ENCODE measurements at regions not wholly inside any gene's neighbourhood (a gene's known extent, or its start where the extent isn't known, plus 50 kb on each side); places are given as distances from the start of the nearest gene placed in this dataset.

- no peak for DNase-seq
- no peaks in the 10 kb centered on the region for H3K36me3 ChIP-seq
- no peaks in the 10 kb centered on the region for H3K9me3 ChIP-seq
- no peak overlapping the region for H3K27ac ChIP-seq
- H3K4me3 ChIP-seq, result no peak overlapping the region
- no peak for TF ChIP-seq POLR2AphosphoS5 (IDR thresholded peaks at IDR 0.05)
- TF ChIP-seq CTCF (IDR thresholded peaks at IDR 0.05 in 8 of 11, conservative IDR thresholded peaks at IDR 0.05 in 3 of 11), result no peak
- no peak for TF ChIP-seq POLR2A (IDR thresholded peaks at IDR 0.05)
- no peaks in the 10 kb centered on the region for H3K27me3 ChIP-seq (replicated peaks in 1 of 7)
- intact Hi-C loops (cut with DNase I; ENCODE audit: low total_unique reads), result no loop called here
- no peaks in the 10 kb centered on the region for H3K4me1 ChIP-seq
These were observed 103.3 kb upstream of the CPEB2 start for GRCh38 chr4:14898989-14899388.

GRCh38 chr4:14902342-14902741, 99.9 kb upstream of the CPEB2 start:
- no peak for DNase-seq
- no peak overlapping the region for H3K4me3 ChIP-seq
- intact Hi-C loops (cut with DNase I; ENCODE audit: low total_unique reads), result no loop called here
- H3K36me3 ChIP-seq, result no peaks in the 10 kb centered on the region
- H3K9me3 ChIP-seq, result no peaks in the 10 kb centered on the region
- WGBS, 5 donors, result 59 to 75% (median 64%) methylated on average over 3 of the region's 3 CpGs
- H3K4me1 ChIP-seq, result peaks cover 0 to 8% (median 0%) of the 10 kb centered on the region in 6 donors
- H3K27me3 ChIP-seq (replicated peaks in 1 of 7), result no peaks in the 10 kb centered on the region
- no peak for TF ChIP-seq POLR2A (IDR thresholded peaks at IDR 0.05)
- no peak for TF ChIP-seq POLR2AphosphoS5 (IDR thresholded peaks at IDR 0.05)
- H3K27ac ChIP-seq, result no peak overlapping the region

DNA sequence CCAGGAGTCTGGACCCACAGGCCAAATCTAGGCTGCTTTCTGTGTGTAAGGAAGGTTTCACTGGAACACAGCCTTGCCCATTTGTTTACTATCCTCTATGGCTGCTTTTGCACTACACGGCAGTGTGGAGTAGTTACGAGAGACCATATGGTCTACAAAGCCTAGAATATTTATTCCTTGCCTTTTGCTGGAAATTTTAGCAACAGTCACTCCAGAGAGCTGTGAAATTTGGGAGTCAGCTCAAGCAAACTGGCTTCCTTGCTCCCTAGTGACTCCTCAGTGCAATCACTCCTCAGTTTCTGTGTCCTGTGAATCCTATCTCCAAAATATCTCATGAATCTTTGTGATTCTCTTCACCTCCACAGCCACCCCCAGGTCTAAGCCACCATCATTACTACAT, 99.0 kb upstream of the CPEB2 start:
- DNase-seq, result no peak
- Histone ChIP-seq H3K9me3 (no peaks in the 10 kb centered on the region), H3K4me3 (no peak overlapping the region), H3K27me3 (replicated peaks in 1 of 7) (no peaks in the 10 kb centered on the region), H3K36me3 (no peaks in the 10 kb centered on the region), H3K27ac (no peak overlapping the region), H3K4me1 (peaks cover 0 to 8% (median 0%) of the 10 kb centered on the region in 6 donors)
- WGBS, 5 donors, result 95 to 100% (median 97%) methylated on average over 2 of the region's 2 CpGs
- TF ChIP-seq POLR2A (IDR thresholded peaks at IDR 0.05) (no peak), POLR2AphosphoS5 (IDR thresholded peaks at IDR 0.05) (no peak), CTCF (IDR thresholded peaks at IDR 0.05 in 8 of 11, conservative IDR thresholded peaks at IDR 0.05 in 3 of 11) (no peak)
- intact Hi-C loops (cut with DNase I; ENCODE audit: low total_unique reads), result no loop called here

GRCh38 chr4:14906805-14907204, 95.5 kb upstream of the CPEB2 start:
- Histone ChIP-seq H3K4me1 (peaks cover 0 to 8% (median 0%) of the 10 kb centered on the region in 6 donors), H3K9me3 (no peaks in the 10 kb centered on the region), H3K4me3 (no peak overlapping the region), H3K27ac (no peak overlapping the region), H3K27me3 (replicated peaks in 1 of 7) (no peaks in the 10 kb centered on the region), H3K36me3 (no peaks in the 10 kb centered on the region)
- intact Hi-C loops (cut with DNase I; ENCODE audit: low total_unique reads), result no loop called here
- TF ChIP-seq POLR2AphosphoS5 (IDR thresholded peaks at IDR 0.05) (no peak), POLR2A (IDR thresholded peaks at IDR 0.05) (no peak), CTCF (IDR thresholded peaks at IDR 0.05 in 8 of 11, conservative IDR thresholded peaks at IDR 0.05 in 3 of 11) (no peak)
- no peak for DNase-seq

DNA sequence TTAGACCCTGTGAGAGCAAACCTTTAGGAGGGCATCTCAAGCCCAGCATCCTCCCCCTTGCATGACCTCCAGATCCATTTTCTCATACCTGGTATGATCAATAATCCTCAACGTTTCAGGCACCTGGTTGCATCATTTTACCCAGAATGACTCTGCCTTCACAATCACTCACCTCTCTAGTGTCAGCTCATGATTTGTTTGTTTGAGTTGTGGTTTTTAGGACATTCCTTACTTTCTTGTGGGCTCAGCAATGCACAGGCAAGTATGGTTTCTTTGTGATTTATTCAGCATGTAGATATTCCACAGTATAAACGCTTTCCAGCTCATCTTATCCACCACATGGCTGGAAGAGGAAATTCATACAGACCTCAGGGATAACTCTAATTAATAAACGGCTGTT, 93.6 kb upstream of the CPEB2 start:
- Histone ChIP-seq H3K36me3 (no peaks in the 10 kb centered on the region), H3K4me3 (no peak overlapping the region), H3K9me3 (no peaks in the 10 kb centered on the region), H3K27ac (no peak overlapping the region), H3K27me3 (replicated peaks in 1 of 7) (no peaks in the 10 kb centered on the region), H3K4me1 (peaks cover 0 to 8% (median 0%) of the 10 kb centered on the region in 6 donors)
- intact Hi-C loops (cut with DNase I; ENCODE audit: low total_unique reads), result no loop called here
- 58 to 74% (median 61%) methylated on average over 3 of the region's 3 CpGs for WGBS, 5 donors
- TF ChIP-seq POLR2AphosphoS5 (IDR thresholded peaks at IDR 0.05) (no peak), POLR2A (IDR thresholded peaks at IDR 0.05) (no peak), CTCF (IDR thresholded peaks at IDR 0.05 in 8 of 11, conservative IDR thresholded peaks at IDR 0.05 in 3 of 11) (no peak)
- no peak for DNase-seq

Data from spleen (tissue), 11 donors.